HEK293 (cell line): ENCODE measurements at regions not wholly inside any gene's neighbourhood (a gene's known extent, or its start where the extent isn't known, plus 50 kb on each side); places are given as distances from the start of the nearest gene placed in this dataset.
"Not testable (repeated sequence)": the region's sequence is repeated elsewhere in the genome, so short reads cannot be mapped to it uniquely, and the experiment has no call there.

Experiments used
- YY1 ChIP-seq: fragments of 450-650 bp; formaldehyde crosslinking; IDR thresholded peaks from 2 replicates; pipeline ENCODE4 v1.5.1; 2018; ENCODE audit warnings: missing biosample characterization, missing genetic modification characterization
- ZBTB17 ChIP-seq: fragments of 450-650 bp; formaldehyde crosslinking; IDR thresholded peaks from 2 replicates; pipeline ENCODE4 v1.5.1; 2016; ENCODE audit warnings: missing biosample characterization, missing genetic modification characterization
- ZBTB7A ChIP-seq: fragments of 450-650 bp; formaldehyde crosslinking; IDR thresholded peaks from 2 replicates; pipeline ENCODE4 v1.5.1; 2016; ENCODE audit warnings: low read depth, missing biosample characterization, missing genetic modification characterization
- ZNF112 ChIP-seq: fragments of 450-650 bp; formaldehyde crosslinking; IDR thresholded peaks from 2 replicates; pipeline ENCODE4 v1.5.0; 2017; ENCODE audit warnings: missing biosample characterization, missing genetic modification characterization
- ZNF274 ChIP-seq, 2 experiments: fragments of 200-500 bp in 1 of 2; fragments of 450-650 bp in 1 of 2; sonication (Bioruptor generic) in 1 of 2; formaldehyde crosslinking in 1 of 2; IDR thresholded peaks; 2 replicates each; pipeline versions ENCODE4 v1.5.1 to v1.6.1; 2014 to 2016; ENCODE audit warnings: borderline replicate concordance in 1 of 2, inconsistent platforms in 1 of 2, low read length in 1 of 2, missing biosample characterization in 1 of 2, missing genetic modification characterization in 1 of 2
- ZNF311 ChIP-seq: fragments of 450-650 bp; formaldehyde crosslinking; IDR thresholded peaks from 2 replicates; pipeline ENCODE4 v1.5.1; 2017; ENCODE audit warnings: missing biosample characterization, missing genetic modification characterization, borderline replicate concordance
- ZNF324 ChIP-seq: fragments of 450-650 bp; formaldehyde crosslinking; IDR thresholded peaks from 2 replicates; pipeline ENCODE4 v1.5.1; 2016; ENCODE audit warnings: missing biosample characterization, missing genetic modification characterization
- ZNF341 ChIP-seq: fragments of 450-650 bp; formaldehyde crosslinking; IDR thresholded peaks from 2 replicates; pipeline ENCODE4; 2016; ENCODE audit warnings: low read depth, missing biosample characterization, missing genetic modification characterization
- TF ChIP-seq, protein P1 (sequence below): fragments of 450-650 bp; formaldehyde crosslinking; IDR thresholded peaks from 2 replicates; pipeline ENCODE4 v1.5.1; 2016; ENCODE audit warnings: missing biosample characterization, missing genetic modification characterization
- TF ChIP-seq, protein P2 (sequence below): fragments of 450-650 bp; formaldehyde crosslinking; IDR thresholded peaks from 2 replicates; pipeline ENCODE4 v1.5.1; 2016; ENCODE audit warnings: missing biosample characterization, missing genetic modification characterization, low read depth
- TF ChIP-seq, protein P3 (sequence below): fragments of 450-650 bp; formaldehyde crosslinking; IDR thresholded peaks from 2 replicates; pipeline ENCODE4 v1.5.1; 2016; ENCODE audit warnings: missing biosample characterization, missing genetic modification characterization
- TF ChIP-seq, protein P4 (sequence below): fragments of 450-650 bp; IDR thresholded peaks from 2 replicates; pipeline ENCODE4 v1.5.1; 2018; ENCODE audit warnings: missing biosample characterization, mild to moderate bottlenecking, missing genetic modification characterization
- TF ChIP-seq, protein P5 (sequence below): fragments of 450-650 bp; formaldehyde crosslinking; IDR thresholded peaks from 2 replicates; pipeline ENCODE4 v1.5.1; 2016; ENCODE audit warnings: missing biosample characterization, missing genetic modification characterization

DNA sequence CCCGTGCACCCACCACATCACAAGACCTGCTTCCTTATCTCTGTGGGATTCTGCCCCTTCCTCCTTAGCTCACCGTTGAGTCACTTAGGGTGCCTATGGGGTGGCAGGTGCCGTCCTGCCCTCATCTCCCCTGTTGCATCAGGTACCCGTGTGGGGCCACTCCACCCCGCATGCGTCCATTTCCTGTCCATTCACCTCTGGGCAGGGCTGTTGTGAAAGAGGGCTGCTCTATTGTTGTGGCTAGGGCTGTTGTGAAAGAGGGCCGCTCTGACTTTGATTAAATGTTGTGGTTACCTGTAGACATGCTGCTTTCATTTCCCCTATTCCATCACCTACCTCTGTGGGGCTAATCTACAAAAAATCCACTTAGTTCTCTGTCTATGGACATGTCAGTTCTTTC is 68.3 kb downstream of the PNMA6F start:
- TF ChIP-seq, protein P1, sequence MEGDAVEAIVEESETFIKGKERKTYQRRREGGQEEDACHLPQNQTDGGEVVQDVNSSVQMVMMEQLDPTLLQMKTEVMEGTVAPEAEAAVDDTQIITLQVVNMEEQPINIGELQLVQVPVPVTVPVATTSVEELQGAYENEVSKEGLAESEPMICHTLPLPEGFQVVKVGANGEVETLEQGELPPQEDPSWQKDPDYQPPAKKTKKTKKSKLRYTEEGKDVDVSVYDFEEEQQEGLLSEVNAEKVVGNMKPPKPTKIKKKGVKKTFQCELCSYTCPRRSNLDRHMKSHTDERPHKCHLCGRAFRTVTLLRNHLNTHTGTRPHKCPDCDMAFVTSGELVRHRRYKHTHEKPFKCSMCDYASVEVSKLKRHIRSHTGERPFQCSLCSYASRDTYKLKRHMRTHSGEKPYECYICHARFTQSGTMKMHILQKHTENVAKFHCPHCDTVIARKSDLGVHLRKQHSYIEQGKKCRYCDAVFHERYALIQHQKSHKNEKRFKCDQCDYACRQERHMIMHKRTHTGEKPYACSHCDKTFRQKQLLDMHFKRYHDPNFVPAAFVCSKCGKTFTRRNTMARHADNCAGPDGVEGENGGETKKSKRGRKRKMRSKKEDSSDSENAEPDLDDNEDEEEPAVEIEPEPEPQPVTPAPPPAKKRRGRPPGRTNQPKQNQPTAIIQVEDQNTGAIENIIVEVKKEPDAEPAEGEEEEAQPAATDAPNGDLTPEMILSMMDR (tag by site-specific recombination), result not testable (repeated sequence)
- not testable (repeated sequence) for TF ChIP-seq ZBTB7A (tag by site-specific recombination); YY1; ZNF311 (tag by site-specific recombination); ZNF341 (tag by site-specific recombination); ZNF324; ZBTB17 (tag by site-specific recombination); ZNF274 (IDR thresholded peaks at IDR 0.05; ENCODE audit: low read length); ZNF274 (tag by site-specific recombination; IDR thresholded peaks at IDR 0.05; ENCODE audit: borderline replicate concordance); ZNF112
- TF ChIP-seq, protein P2, sequence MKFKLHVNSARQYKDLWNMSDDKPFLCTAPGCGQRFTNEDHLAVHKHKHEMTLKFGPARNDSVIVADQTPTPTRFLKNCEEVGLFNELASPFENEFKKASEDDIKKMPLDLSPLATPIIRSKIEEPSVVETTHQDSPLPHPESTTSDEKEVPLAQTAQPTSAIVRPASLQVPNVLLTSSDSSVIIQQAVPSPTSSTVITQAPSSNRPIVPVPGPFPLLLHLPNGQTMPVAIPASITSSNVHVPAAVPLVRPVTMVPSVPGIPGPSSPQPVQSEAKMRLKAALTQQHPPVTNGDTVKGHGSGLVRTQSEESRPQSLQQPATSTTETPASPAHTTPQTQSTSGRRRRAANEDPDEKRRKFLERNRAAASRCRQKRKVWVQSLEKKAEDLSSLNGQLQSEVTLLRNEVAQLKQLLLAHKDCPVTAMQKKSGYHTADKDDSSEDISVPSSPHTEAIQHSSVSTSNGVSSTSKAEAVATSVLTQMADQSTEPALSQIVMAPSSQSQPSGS (tag by site-specific recombination), result not testable (repeated sequence)
- TF ChIP-seq, protein P3, sequence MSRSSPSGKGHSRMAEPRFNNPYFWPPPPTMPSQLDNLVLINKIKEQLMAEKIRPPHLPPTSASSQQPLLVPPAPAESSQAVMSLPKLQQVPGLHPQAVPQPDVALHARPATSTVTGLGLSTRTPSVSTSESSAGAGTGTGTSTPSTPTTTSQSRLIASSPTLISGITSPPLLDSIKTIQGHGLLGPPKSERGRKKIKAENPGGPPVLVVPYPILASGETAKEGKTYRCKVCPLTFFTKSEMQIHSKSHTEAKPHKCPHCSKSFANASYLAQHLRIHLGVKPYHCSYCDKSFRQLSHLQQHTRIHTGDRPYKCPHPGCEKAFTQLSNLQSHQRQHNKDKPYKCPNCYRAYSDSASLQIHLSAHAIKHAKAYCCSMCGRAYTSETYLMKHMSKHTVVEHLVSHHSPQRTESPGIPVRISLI, result not testable (repeated sequence)
- TF ChIP-seq, protein P4, sequence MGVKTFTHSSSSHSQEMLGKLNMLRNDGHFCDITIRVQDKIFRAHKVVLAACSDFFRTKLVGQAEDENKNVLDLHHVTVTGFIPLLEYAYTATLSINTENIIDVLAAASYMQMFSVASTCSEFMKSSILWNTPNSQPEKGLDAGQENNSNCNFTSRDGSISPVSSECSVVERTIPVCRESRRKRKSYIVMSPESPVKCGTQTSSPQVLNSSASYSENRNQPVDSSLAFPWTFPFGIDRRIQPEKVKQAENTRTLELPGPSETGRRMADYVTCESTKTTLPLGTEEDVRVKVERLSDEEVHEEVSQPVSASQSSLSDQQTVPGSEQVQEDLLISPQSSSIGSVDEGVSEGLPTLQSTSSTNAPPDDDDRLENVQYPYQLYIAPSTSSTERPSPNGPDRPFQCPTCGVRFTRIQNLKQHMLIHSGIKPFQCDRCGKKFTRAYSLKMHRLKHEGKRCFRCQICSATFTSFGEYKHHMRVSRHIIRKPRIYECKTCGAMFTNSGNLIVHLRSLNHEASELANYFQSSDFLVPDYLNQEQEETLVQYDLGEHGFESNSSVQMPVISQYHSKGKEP (tag by site-specific recombination), result not testable (repeated sequence)
- TF ChIP-seq, protein P5, sequence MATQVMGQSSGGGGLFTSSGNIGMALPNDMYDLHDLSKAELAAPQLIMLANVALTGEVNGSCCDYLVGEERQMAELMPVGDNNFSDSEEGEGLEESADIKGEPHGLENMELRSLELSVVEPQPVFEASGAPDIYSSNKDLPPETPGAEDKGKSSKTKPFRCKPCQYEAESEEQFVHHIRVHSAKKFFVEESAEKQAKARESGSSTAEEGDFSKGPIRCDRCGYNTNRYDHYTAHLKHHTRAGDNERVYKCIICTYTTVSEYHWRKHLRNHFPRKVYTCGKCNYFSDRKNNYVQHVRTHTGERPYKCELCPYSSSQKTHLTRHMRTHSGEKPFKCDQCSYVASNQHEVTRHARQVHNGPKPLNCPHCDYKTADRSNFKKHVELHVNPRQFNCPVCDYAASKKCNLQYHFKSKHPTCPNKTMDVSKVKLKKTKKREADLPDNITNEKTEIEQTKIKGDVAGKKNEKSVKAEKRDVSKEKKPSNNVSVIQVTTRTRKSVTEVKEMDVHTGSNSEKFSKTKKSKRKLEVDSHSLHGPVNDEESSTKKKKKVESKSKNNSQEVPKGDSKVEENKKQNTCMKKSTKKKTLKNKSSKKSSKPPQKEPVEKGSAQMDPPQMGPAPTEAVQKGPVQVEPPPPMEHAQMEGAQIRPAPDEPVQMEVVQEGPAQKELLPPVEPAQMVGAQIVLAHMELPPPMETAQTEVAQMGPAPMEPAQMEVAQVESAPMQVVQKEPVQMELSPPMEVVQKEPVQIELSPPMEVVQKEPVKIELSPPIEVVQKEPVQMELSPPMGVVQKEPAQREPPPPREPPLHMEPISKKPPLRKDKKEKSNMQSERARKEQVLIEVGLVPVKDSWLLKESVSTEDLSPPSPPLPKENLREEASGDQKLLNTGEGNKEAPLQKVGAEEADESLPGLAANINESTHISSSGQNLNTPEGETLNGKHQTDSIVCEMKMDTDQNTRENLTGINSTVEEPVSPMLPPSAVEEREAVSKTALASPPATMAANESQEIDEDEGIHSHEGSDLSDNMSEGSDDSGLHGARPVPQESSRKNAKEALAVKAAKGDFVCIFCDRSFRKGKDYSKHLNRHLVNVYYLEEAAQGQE, result not testable (repeated sequence)
